ENCODE measurements at regions not wholly inside any gene's neighbourhood (a gene's known extent, or its start where the extent isn't known, plus 50 kb on each side); places are given as distances from the start of the nearest gene placed in this dataset.

GRCh38 chr14:87170179-87170578, 822.8 kb downstream of the GALC start:
- DNase-seq, result no peak
- no peaks in the 10 kb centered on the region for H3K9me3 Mint-ChIP-seq
- H3K4me3 Mint-ChIP-seq, result no peak overlapping the region
- no peaks in the 10 kb centered on the region for H3K27me3 Mint-ChIP-seq
- no peak overlapping the region for H3K27ac Mint-ChIP-seq
- no peaks in the 10 kb centered on the region for H3K36me3 Mint-ChIP-seq (ENCODE audit: low read depth)
- no peak for ATAC-seq
- no peaks in the 10 kb centered on the region for H3K4me1 Mint-ChIP-seq

- no peak overlapping the region for H3K27ac Mint-ChIP-seq
- no peaks in the 10 kb centered on the region for H3K4me1 Mint-ChIP-seq
- H3K4me3 Mint-ChIP-seq, result no peak overlapping the region
- no peaks in the 10 kb centered on the region for H3K36me3 Mint-ChIP-seq (ENCODE audit: low read depth)
- ATAC-seq (no peak), DNase-seq (no peak)
- H3K27me3 Mint-ChIP-seq, result no peaks in the 10 kb centered on the region
- no peaks in the 10 kb centered on the region for H3K9me3 Mint-ChIP-seq
Observed at GRCh38 chr14:87169362-87169761, 823.6 kb downstream of the GALC start.

DNA sequence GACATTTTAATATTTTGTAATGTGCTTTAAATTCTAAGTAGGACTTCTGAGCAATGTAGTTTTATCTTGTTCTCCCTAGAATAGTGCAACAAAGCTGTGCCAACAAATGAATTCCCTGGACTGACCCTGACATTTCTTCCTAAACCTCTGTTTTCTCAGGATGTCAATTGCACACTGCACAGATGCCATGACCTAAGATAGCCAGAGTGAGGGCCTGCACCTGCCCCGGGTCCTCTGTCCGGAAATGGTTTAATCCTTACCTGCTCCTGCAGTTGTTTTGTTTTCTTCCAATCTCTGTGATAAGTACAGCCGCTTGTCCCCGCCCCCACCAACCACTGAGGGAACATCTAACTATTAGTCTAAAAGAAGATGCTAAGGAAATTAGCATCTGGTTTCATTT, 831.5 kb downstream of the GALC start:
- DNase-seq (no peak), ATAC-seq (no peak)
- no peaks in the 10 kb centered on the region for H3K27me3 Mint-ChIP-seq
- H3K4me1 Mint-ChIP-seq, result no peaks in the 10 kb centered on the region
- no peak overlapping the region for H3K4me3 Mint-ChIP-seq
- no peak overlapping the region for H3K27ac Mint-ChIP-seq
- H3K9me3 Mint-ChIP-seq, result peaks cover 14% of the 10 kb centered on the region
- no peaks in the 10 kb centered on the region for H3K36me3 Mint-ChIP-seq (ENCODE audit: low read depth)

GRCh38 chr14:87160989-87161388, 832.0 kb downstream of the GALC start:
- no peak for DNase-seq
- Mint-ChIP-seq H3K36me3 (ENCODE audit: low read depth) (no peaks in the 10 kb centered on the region), H3K9me3 (peaks cover 14% of the 10 kb centered on the region), H3K4me3 (no peak overlapping the region), H3K4me1 (no peaks in the 10 kb centered on the region), H3K27me3 (no peaks in the 10 kb centered on the region), H3K27ac (no peak overlapping the region)
- no peak for ATAC-seq

DNA sequence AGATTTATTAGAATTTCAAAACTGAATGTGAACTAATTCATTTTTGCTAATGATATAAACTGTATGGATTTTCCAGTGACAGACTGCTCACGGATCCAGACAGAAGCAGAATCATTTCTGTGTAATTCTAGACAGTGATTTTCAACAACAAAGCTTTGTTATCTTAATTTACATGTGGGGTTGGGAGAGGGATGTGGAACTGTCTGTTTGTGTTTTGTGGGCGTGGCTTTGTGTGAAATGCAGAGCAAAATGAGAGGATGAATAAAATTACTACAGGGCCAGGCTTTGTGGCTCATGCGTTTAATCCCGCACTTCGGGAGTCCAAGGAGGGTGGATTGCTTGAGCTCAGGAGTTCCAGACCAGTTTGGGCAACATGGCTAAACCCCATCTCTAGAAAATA, 834.7 kb downstream of the GALC start:
- Mint-ChIP-seq H3K36me3 (ENCODE audit: low read depth) (no peaks in the 10 kb centered on the region), H3K27ac (no peak overlapping the region), H3K4me3 (no peak overlapping the region), H3K27me3 (no peaks in the 10 kb centered on the region), H3K9me3 (peaks cover 17% of the 10 kb centered on the region), H3K4me1 (no peaks in the 10 kb centered on the region)
- DNase-seq (no peak), ATAC-seq (no peak)

GRCh38 chr14:87156878-87157277, 836.1 kb downstream of the GALC start:
- no peak overlapping the region for H3K27ac Mint-ChIP-seq
- DNase-seq, result no peak
- H3K4me3 Mint-ChIP-seq, result no peak overlapping the region
- H3K9me3 Mint-ChIP-seq, result peaks cover 17% of the 10 kb centered on the region
- no peaks in the 10 kb centered on the region for H3K27me3 Mint-ChIP-seq
- H3K36me3 Mint-ChIP-seq (ENCODE audit: low read depth), result no peaks in the 10 kb centered on the region
- no peak for ATAC-seq
- H3K4me1 Mint-ChIP-seq, result no peaks in the 10 kb centered on the region

GRCh38 chr14:87155856-87156488, 837.0 kb downstream of the GALC start:
- H3K27ac Mint-ChIP-seq, result no peak overlapping the region
- H3K4me1 Mint-ChIP-seq, result no peaks in the 10 kb centered on the region
- H3K36me3 Mint-ChIP-seq (ENCODE audit: low read depth), result no peaks in the 10 kb centered on the region
- H3K9me3 Mint-ChIP-seq, result peaks cover 17% of the 10 kb centered on the region
- DNase-seq, result no peak
- no peak for ATAC-seq
- H3K4me3 Mint-ChIP-seq, result no peak overlapping the region
- no peaks in the 10 kb centered on the region for H3K27me3 Mint-ChIP-seq

GRCh38 chr14:87153901-87154300, 839.1 kb downstream of the GALC start:
- no peak for ATAC-seq
- Mint-ChIP-seq H3K4me3 (no peak overlapping the region), H3K9me3 (peaks cover 15% of the 10 kb centered on the region), H3K36me3 (ENCODE audit: low read depth) (no peaks in the 10 kb centered on the region), H3K27ac (no peak overlapping the region), H3K4me1 (no peaks in the 10 kb centered on the region), H3K27me3 (no peaks in the 10 kb centered on the region)
- DNase-seq, result no peak

- DNase-seq, result no peak
- Mint-ChIP-seq H3K4me1 (no peaks in the 10 kb centered on the region), H3K27me3 (no peaks in the 10 kb centered on the region), H3K36me3 (ENCODE audit: low read depth) (no peaks in the 10 kb centered on the region), H3K9me3 (peaks cover 15% of the 10 kb centered on the region), H3K4me3 (no peak overlapping the region), H3K27ac (no peak overlapping the region)
- no peak for ATAC-seq
Observed at GRCh38 chr14:87153391-87153790, 839.6 kb downstream of the GALC start.

GRCh38 chr14:87152693-87153092, 840.3 kb downstream of the GALC start:
- Mint-ChIP-seq H3K27ac (no peak overlapping the region), H3K9me3 (peaks cover 15% of the 10 kb centered on the region), H3K27me3 (no peaks in the 10 kb centered on the region), H3K36me3 (ENCODE audit: low read depth) (no peaks in the 10 kb centered on the region), H3K4me3 (no peak overlapping the region), H3K4me1 (no peaks in the 10 kb centered on the region)
- DNase-seq (no peak), ATAC-seq (no peak)

- no peak overlapping the region for H3K27ac Mint-ChIP-seq
- no peaks in the 10 kb centered on the region for H3K4me1 Mint-ChIP-seq
- no peak overlapping the region for H3K4me3 Mint-ChIP-seq
- no peak for ATAC-seq
- no peak for DNase-seq
- H3K27me3 Mint-ChIP-seq, result no peaks in the 10 kb centered on the region
- peaks cover 20% of the 10 kb centered on the region for H3K9me3 Mint-ChIP-seq
- H3K36me3 Mint-ChIP-seq (ENCODE audit: low read depth), result no peaks in the 10 kb centered on the region
Observed at GRCh38 chr14:87149583-87150354, 843.2 kb downstream of the GALC start.

DNA sequence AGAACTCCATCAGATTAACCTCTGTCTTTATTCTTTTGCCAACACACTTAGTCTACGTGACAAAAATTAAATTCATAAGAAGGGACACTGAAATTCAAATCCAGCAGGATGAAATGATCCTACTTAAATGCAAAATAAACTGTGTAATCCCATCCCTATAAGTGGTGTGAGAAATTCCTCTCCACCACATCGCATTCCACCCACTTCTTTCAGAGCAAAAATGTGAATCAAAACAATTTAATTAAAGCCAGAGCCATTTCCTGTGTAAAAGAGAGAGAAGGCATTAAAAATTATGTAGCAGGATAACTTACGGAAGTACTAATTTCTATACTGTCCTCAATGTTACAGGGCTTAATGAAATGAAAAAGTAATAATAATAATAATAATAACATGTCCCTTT, 844.3 kb downstream of the GALC start:
- DNase-seq, result no peak
- Mint-ChIP-seq H3K36me3 (ENCODE audit: low read depth) (no peaks in the 10 kb centered on the region), H3K27me3 (no peaks in the 10 kb centered on the region), H3K9me3 (peaks cover 16% of the 10 kb centered on the region), H3K27ac (no peak overlapping the region), H3K4me3 (no peak overlapping the region), H3K4me1 (no peaks in the 10 kb centered on the region)
- ATAC-seq, result no peak

- Mint-ChIP-seq H3K36me3 (ENCODE audit: low read depth) (no peaks in the 10 kb centered on the region), H3K4me3 (no peak overlapping the region), H3K9me3 (peaks cover 14% of the 10 kb centered on the region), H3K27ac (no peak overlapping the region), H3K4me1 (no peaks in the 10 kb centered on the region), H3K27me3 (no peaks in the 10 kb centered on the region)
- ATAC-seq (no peak), DNase-seq (no peak)
Observed at GRCh38 chr14:87142551-87143211, 850.3 kb downstream of the GALC start.

DNA sequence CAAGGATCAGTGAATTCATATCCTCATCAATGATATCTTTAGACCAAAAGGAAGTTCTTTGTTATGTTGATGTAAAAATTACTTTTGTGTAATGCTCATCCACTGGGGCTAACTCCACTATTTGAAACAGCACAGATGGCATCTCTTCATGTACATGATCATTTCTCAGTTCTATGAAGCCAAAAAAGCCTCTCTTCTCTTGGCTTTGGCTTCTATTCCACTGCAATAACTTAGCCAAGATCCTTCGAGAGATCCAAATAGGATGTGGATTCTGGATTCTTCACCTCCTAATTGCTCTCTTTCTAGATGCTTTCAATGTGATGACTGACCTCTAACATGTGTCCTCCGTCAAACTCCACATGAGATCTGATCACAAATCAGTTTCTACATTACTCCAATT, 851.2 kb downstream of the GALC start:
- Mint-ChIP-seq H3K4me3 (no peak overlapping the region), H3K4me1 (no peaks in the 10 kb centered on the region), H3K36me3 (ENCODE audit: low read depth) (no peaks in the 10 kb centered on the region), H3K9me3 (peaks cover 14% of the 10 kb centered on the region), H3K27me3 (no peaks in the 10 kb centered on the region), H3K27ac (no peak overlapping the region)
- no peak for ATAC-seq
- no peak for DNase-seq

- H3K36me3 Mint-ChIP-seq (ENCODE audit: low read depth), result no peaks in the 10 kb centered on the region
- H3K27ac Mint-ChIP-seq, result no peak overlapping the region
- no peaks in the 10 kb centered on the region for H3K4me1 Mint-ChIP-seq
- no peak overlapping the region for H3K4me3 Mint-ChIP-seq
- peaks cover 16% of the 10 kb centered on the region for H3K9me3 Mint-ChIP-seq
- no peaks in the 10 kb centered on the region for H3K27me3 Mint-ChIP-seq
- no peak for DNase-seq
- no peak for ATAC-seq
Observed at GRCh38 chr14:87139299-87139698, 853.7 kb downstream of the GALC start.
